ENCODE measurements at regions not wholly inside any gene's neighbourhood (a gene's known extent, or its start where the extent isn't known, plus 50 kb on each side); places are given as distances from the start of the nearest gene placed in this dataset.

- ATAC-seq (no peak), DNase-seq (no peak)
These were observed 683.8 kb upstream of the ATXN8OS start for GRCh38 chr13:69423844-69424243.

DNA sequence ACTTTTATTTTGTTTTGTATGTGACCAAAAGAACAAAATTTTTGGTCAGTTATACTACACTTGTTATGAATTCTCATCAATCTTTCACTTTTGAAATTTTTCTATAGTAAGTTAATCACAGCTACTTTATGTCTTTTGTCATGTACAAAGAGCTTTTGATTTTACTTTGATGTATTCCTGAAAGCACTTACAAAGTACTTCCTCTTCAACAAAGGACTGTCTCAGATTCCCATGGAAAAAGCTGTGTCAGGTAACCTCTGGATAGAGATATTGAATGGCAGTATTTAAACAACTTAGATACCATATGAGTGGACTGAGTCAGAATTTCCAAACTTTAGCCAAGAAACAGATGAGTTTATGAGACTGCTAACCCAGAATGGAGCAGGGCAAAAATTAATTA, 689.3 kb upstream of the ATXN8OS start:
- no peak for DNase-seq
- ATAC-seq = no peak

DNA sequence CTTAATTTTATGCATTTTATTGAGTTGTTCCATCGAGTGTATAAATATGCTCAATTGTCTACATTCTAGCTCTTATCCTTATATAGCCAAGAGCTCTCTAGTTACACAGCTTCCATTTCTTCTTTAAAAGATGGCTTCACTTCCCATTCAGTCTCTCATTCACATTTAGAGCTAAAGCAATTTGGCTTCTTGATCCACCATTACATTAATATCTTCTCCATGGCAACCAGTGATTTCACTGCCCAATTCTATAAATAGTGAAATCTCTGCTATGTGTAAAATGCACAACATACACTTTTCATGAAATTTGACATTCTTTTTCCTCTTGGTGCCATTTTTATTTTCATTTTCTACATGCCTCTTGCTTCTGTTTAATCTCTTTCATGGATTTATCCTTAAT, 696.9 kb upstream of the ATXN8OS start:
- ATAC-seq (no peak), DNase-seq (no peak)

GRCh38 chr13:69391756-69392155, 715.9 kb upstream of the ATXN8OS start:
- no peak for DNase-seq

GRCh38 chr13:69389899-69390298, 717.7 kb upstream of the ATXN8OS start:
- ATAC-seq (no peak), DNase-seq (no peak)

More at GRCh38 chr13:69391756-69392155, 715.9 kb upstream of the ATXN8OS start:
- no peak for ATAC-seq

GRCh38 chr13:69373747-69374425, 733.7 kb upstream of the ATXN8OS start:
- no peak for ATAC-seq

DNA sequence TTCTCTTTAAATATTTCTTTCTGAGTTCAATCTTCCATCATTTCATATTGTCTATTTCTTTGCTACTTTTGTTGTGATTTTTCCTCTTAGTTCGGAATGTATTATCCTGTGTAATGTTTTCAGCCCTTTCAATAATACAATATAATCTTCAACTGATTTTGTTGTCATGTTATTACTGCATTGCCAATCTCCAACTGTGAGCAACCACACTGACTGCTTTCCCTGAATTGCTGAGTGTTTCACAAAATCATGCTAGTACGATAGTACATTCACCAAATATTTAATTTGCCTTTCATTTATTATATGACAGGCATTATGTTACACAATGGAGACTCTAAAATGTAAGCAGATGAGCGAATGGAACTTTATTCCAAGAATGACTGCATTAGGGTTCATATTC, 744.3 kb upstream of the ATXN8OS start:
- no peak for ATAC-seq
- no peak for DNase-seq

More at GRCh38 chr13:69373747-69374425, 733.7 kb upstream of the ATXN8OS start:
- DNase-seq = no peak

- no peak for DNase-seq
- ATAC-seq = no peak
These were observed 776.4 kb upstream of the ATXN8OS start for GRCh38 chr13:69331245-69331644.

GRCh38 chr13:69324090-69324886, 783.3 kb upstream of the ATXN8OS start:
- no peak for DNase-seq
- ATAC-seq = no peak

DNA sequence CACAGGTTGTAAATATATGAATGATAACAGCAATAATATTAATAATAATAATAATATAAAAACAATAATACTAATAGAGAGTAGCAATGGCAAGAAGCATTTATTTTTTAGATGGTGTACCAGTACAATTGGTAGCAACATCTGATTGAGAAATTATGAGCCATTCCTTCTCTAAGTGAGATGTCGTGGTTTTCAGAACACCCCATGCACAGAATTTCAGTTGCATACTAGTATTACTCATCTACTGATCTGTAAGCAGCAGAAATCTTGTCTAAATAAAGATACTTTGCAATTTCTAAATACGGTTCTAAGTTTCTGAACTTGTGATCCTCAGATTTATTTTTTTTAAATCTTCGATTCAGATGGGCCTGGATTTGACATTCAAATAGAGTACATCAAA, 788.0 kb upstream of the ATXN8OS start:
- ATAC-seq (no peak), DNase-seq (no peak)

DNA sequence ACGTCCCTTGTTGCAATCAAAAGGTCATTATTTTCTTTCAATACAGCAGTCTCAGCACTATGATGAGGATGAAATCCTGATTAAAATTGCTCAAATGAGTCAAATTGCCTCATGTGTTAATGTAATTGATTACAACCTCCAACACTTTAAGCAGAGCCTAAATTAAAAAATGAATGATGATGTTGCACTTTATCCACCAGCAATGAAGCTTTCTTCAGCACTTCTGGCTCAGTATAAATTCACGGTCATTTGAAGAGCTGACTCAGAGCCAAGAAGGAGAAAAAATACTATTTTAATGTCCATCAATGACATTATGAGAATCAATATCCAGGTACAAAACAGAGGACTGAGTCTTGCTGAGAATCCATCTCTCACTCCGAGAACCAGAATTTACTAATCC, 792.6 kb upstream of the ATXN8OS start:
- ATAC-seq (no peak), DNase-seq (no peak)

DNA sequence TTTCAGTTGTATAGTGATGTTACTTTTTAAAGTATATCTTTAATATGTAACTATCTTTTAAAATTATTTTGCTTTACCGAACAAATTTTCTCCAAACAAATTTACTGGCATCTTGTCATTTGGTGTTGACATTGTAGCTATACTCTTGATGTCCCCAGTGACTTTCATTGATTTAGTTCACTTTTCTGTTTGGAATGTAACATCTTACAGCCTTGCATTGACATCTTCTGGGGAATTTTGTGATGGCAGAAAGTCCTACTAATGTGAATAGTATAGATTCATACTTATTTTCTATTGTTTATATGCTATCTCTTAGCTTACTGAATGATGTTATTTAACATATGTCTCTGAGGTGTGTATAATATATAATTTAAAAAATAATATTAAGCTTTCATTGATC, 800.9 kb upstream of the ATXN8OS start:
- DNase-seq = no peak
- ATAC-seq = no peak

DNA sequence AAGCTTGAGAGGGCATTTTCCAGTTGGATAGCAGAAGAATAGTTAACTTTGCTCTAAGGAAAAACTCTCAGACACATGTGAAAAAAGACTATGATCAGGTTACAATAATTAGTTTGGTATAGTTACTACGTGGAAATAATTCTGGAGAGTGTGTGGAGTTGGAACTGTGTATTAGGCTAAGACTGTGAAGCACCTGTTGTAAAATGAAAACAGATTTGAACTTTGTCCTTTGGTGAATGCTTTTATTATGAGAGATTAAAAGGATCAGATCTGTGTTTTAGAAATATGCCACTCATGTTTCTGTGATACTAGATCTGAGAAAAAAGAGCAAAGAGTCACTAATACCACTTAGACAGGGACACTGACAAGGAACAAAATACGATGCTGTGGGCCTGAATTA, 807.5 kb upstream of the ATXN8OS start:
- DNase-seq = no peak
- no peak for ATAC-seq

GRCh38 chr13:69296130-69296529, 811.5 kb upstream of the ATXN8OS start:
- DNase-seq = no peak
- ATAC-seq = no peak

- no peak for ATAC-seq
- DNase-seq = no peak
These were observed 814.7 kb upstream of the ATXN8OS start for GRCh38 chr13:69292789-69293425.

GRCh38 chr13:69291292-69291906, 816.2 kb upstream of the ATXN8OS start:
- ATAC-seq (no peak), DNase-seq (no peak)

GRCh38 chr13:69288026-69288425, 819.6 kb upstream of the ATXN8OS start:
- no peak for ATAC-seq

GRCh38 chr13:69287050-69287698, 820.5 kb upstream of the ATXN8OS start:
- DNase-seq (no peak), ATAC-seq (no peak)

More at GRCh38 chr13:69288026-69288425, 819.6 kb upstream of the ATXN8OS start:
- no peak for DNase-seq

DNA sequence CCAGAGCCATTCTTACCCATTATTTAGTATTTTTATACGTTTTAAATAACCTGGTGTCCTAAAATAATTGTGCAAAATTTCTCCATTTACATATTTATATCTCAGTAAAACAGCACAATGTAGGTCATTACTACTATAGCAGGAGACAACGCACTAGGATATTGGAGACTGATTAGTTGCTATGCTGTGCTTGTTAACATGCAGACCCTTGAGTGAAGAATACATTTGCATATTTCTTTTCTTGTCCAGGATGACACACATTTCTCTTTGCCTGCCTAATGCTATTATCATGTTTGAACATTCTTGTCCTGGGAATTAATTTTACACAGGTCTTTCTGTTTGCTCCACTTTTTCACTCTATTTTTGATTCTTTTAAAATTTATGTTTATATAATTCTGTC, 823.8 kb upstream of the ATXN8OS start:
- DNase-seq (no peak), ATAC-seq (no peak)

GRCh38 chr13:69283301-69283700, 824.3 kb upstream of the ATXN8OS start:
- DNase-seq (no peak), ATAC-seq (no peak)

DNA sequence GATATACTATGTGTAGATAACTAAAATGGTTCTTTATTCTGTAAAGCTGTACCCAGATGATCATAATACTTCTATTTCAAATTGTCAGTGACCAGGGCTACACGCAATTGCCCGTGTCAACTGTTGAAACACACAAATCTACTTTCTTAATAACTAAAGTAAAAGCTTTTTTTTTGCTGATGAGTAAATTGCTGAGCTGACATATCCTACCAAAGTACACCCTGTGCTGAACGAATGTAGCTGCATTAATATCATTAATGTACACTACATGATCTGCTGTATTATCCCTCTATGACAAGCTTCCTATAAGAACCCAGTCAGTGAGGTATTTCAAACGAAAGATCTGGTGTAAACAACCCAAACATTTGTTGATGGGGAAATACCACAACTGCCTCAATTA, 827.2 kb upstream of the ATXN8OS start:
- DNase-seq (no peak), ATAC-seq (no peak)

GRCh38 chr13:69279213-69279612, 828.4 kb upstream of the ATXN8OS start:
- ATAC-seq (no peak), DNase-seq (no peak)
